NOMO-1 treated with DMSO at 0.1 percent for 48 hours (cell line): ENCODE measurements at regions not wholly inside any gene's neighbourhood (a gene's known extent, or its start where the extent isn't known, plus 50 kb on each side); places are given as distances from the start of the nearest gene placed in this dataset.

Source experiments
- DNase-seq: peaks from one replicate; lab custom pipeline; 2025; ENCODE audit not compliant: unreplicated experiment; lab: John Stamatoyannopoulos, UW

DNA sequence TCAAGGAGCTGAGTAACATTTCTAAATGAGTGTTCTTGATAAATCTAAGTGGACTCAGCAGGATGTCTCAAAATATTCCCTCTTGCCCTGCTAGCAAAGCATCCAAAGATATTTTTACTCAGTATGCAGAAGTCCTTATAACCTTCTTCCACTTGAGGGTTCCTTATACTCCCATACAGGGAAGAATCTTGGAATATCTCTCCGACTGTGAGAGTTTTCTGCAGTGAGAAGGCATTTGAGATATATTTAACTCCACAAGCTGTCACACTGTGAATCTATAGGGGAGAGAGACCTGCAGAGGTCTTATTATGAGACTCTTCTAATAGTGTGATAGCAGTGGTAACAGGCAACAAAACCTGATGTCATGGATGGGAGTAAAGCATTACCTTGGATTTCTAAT is 1034.5 kb upstream of the PABPC4L start:
- no peak for DNase-seq

DNA sequence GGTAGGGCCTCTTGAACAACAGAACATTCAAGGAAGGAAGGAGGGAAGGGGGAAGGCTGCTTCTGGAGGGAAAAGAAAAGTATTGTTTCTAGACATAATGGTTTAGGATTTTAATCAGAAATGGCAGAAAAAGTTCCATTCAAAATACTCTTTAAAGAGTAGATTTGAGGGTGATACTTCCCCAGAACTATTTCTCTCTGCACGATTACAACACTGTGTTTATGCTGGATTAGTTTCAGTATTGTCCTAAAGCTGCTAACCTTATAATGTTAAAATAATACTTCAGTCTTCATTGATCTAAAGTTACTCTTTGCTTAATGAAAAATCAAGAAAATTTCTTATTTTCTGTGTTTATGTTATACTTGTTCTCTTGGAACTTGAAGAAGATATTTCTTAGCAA is 1026.3 kb upstream of the PABPC4L start:
- no peak for DNase-seq

DNA sequence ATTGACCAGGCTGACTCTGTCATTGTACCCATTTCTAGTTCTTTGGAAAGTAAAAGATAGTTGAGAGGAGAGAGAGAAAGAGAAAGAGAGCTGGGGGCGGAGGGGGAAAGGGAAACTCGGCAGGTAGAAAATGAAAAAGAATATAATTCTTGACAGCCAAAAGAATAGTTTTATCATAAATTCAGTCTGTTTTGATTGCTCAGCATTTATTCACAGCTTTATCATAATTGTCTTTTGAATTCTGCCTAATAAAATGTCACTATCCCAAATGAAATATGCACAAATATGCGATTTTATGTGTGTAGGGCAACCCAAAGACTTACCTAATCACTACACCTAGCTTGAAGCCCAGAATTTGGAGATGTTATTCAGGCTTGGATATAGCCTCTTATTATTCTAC is 1024.0 kb upstream of the PABPC4L start:
- no peak for DNase-seq

DNA sequence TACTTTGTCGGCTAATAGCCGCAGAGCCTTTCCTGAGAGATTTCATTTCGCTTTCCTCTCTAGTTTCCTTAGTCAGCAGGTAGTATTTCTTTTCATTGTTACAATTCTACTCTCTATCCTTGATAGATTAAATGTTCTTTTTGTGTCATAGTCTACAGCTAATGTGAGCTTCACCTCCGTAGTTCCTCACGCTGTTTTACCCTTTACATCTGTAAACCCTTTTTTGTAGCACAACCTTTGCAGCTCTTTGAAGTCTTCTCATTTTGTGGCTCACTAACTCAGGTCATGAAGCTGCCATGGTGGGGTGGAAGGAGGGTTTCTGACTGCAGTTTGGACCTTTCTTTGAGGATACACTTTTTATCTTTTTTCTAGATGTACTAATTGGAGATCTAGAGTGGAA is 1008.8 kb upstream of the PABPC4L start:
- no peak for DNase-seq

DNA sequence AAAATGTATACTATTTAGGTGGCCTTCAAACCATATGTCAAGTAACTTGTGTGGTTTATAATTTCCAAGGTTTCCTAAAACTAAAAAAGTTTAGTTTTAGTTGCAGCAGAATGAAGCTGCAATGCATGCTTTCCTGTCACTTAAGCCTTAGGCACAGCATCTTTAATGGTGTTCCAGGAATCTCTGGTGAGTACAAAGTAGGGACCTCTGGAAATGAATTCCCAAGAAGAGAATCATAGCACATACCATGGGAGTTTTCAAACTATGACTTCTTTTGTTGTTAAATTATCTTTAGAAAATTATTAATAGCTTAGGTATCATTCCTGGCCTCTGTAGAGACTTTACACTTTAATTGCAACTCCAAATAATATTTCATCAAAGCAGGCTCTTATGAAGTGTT is 1005.9 kb upstream of the PABPC4L start:
- no peak for DNase-seq

DNA sequence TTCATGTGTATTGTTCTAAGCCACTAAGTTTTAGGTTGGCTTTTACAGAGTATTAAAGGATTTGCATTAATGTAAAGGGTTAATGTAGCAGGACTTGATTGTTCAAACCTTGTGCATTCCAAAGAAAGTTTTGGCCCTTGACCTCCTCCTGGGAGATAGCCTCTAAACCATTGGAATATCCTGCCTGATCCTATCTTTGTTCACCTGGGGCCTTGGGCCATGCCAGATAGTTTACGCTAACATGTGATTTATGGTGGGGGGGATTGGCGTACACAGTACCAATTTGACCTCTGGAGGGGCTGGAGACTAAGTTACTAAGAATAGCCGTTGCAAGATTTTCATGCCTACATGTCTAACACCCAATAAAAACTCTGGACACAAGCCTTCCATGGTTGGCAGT is 1002.7 kb upstream of the PABPC4L start:
- DNase-seq, result no peak

DNA sequence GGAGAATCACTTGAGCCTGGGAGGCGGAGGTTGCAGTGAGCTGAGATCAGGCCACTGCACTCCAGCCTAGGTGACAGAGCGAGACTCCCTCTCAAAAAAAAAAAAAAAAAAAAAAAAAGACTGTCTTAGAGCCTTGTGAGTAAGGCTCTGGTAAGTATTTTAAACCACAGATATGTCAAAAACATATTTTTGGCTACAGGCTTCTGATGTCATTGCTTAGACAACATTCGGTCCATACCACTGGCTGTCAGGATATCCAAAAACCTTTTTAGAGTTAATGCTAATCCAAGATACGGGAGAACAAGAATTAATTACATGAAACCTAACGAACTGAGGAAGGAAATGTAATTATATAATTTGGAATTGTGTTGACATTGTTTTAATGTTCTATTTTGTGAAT is 999.5 kb upstream of the PABPC4L start:
- no peak for DNase-seq

DNA sequence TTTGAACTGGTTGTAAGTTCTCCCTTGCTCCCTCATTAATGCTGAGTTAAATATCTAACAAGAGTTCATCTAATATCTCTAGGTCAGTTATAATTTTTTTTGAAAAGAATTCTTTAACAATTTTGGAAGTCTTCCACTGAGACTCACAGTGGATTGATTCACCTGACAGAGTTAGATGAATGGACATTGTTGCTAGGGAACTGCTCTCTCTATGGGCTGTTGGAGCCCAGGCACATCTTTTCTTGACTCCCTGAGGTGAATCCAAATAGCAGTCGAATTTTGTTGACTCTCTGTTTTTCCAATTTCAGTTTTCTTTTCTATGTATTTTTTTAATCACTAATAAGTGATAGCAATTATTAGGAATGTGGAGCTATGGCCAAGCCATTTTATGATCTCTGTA is 996.1 kb upstream of the PABPC4L start:
- no peak for DNase-seq

DNA sequence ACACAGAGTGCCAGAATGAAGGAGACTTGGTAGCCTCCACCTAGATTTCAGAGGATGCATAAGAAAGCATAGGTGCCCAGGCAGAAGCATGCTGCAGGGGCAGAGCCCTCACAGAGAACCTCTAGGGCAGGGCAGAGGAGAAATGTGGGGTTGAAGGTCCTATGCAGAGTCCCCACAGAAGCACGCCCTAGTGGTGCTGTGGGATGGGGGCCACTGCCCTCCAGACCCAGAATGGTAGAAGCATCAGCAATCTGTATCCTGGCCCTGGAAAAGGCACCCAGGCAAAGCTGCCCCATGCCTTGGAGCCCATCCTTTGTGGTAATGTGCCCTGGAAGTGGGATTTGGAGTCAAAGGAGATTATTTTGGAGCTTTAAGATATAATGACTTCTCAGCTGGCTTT is 992.9 kb upstream of the PABPC4L start:
- no peak for DNase-seq

DNA sequence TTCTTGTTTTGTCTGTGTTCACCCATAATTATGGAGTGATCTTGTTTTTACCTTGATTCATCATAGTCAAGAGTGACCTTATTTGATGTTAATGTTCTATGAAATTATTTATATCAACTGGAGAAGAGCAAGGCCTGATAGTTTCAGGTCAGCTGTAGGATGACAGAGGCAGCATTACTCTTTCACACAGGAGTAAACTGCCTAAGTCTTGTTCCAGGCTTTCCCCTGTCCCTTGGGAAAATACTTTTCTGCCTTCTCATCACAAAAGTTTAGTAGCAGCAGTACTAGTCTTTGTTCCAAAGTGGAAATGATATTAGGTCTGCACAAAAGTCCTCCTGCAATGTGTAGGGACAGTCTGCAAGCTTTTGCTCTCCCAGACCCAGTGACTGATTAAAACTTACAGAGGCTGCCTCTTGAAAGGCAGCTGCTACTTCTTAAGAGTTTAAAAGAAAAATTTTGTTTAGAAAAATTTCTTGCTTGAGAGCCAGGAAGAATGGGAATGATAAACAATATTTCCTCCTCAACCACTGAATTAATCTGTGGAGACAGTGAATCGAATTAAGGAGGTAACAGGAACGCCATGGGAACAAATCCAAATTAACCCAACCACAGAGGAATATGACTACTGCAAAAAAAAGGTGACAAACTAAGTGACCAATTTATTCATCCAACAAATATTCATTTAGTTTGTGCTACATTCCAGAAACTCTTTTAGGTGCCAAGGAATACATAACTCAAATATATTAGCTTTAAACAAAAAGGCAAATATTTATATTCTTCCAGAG is 991.4 kb upstream of the PABPC4L start:
- no peak for DNase-seq

DNA sequence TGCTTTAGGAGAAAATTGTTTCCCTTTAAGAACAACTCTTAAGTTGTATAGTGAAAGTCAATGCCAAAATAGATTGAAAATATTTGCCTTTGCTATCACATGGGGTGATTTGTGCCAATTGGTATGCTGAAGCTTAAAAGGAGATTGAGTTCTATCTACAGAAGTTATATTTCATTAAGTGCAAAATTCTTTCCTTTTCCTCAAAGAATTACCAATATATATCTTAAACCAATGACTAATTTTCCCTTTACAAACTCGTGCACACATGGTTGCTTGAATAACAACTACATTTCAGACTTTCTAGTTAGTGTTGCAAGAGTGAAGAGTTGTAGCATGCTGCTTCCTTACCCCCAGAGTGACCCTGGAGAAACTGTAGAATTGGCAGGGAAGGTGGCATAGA is 990.0 kb upstream of the PABPC4L start:
- DNase-seq, result no peak

DNA sequence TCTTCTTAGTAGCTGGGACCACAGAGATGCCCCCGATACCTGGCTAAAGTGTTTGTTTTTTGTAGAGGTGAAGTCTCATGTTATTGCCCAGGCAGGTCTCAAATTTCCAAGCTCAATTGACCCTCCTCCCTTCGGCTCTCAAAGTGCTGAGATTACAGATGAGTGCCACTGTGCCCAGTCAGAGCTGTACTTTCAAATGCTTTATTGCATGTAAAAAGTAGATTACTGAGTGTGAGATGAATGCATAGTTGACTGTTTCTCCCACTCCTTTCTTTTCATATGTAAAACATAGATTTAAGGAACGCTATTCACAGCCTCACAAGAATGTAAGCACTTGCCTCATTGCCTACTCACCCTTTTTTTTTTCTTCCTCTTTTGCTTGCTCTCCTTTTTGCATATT is 984.4 kb upstream of the PABPC4L start:
- no peak for DNase-seq

DNA sequence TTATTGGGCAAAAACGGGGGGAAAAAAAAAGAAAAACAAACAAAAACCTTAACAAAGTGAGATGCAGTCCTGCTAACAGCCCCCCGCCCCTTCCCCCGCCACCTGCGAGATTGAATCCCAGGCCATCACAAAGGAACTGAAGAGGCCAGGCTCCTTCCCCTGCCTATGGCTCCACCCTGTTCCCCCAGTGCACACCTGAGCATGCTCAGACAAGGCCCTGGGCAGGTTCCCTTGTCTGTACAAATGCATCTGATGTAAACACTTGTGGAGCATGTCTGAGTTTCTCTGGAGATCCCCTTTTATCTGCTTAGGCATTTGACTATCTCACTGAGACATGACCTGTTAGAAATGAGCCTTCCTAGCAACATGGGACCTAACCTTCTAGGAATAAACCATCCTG is 983.7 kb upstream of the PABPC4L start:
- no peak for DNase-seq

DNA sequence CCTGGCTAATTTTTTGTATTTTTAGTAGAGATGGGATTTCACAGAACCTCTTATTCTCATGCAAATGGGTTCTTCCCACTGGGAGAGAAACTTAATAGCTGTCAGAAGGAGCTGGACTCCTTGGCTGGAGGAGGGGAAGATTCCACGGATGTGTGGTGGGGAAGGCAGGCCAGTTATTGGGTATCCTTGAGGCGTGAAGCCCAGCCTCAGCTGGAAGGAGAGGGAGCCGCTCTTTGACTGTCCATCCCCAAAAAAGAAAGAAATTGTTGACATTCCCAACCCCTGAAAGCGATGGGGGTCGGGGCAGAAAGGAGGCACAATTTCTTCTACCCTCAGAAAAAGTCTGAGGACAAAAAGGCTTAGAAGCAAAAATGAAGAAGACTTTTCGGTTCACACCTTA is 983.1 kb upstream of the PABPC4L start:
- DNase-seq, result no peak

DNA sequence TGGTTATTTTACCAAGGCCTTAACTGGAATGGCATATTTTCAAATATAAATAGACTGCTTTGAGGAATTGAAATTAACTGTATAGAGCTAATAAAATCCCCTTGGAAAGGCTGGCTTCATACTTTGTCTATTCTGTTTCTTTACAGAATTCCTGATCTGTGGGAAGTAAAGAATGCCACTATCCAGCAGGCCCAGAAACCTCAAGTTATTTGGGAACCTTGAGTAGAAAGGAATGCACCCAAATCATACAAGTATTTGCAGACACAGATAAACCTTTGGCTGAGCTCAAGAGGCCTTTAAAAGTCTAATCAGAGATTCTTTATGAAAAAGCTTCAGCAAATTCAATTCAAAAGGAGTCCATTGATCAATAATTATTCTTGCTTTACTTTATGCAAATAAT is 975.7 kb upstream of the PABPC4L start:
- DNase-seq, result no peak

DNA sequence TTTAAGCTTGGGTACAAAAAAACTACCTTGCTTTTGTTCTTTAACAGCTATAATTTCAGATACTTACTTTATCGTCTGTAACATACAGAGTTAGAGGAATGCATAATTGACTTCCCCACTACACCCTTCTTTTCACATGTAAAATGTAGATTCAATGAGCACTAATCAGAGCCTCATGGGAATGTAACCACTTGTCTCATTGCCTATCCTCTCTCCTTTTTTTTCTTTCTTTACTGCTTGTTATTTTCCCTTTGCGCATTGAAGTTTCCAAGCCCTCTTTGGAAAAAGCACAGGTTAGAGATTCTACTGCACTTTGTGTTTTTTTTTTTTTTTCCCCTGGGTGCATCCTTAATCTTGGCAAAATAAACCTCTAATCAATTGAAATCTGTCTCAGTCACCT is 965.1 kb upstream of the PABPC4L start:
- no peak for DNase-seq

DNA sequence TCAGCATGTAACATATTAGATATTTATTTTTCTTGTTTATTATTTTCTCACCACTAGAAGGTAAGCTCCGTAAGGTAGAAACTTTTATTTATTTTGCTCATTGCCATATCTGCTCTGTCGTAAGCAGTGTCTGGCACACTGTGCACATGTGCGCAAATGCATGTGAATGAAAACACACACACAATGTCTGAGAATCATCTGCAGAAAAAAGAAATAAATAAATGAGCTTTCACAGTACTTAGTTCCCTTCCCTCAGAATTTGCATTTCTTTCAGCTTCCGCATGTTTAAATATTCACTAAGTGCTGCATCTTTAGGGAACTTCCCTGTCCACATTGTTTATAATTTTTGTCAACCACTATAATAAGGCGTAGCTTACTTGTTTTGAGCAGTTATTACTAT is 963.0 kb upstream of the PABPC4L start:
- no peak for DNase-seq

DNA sequence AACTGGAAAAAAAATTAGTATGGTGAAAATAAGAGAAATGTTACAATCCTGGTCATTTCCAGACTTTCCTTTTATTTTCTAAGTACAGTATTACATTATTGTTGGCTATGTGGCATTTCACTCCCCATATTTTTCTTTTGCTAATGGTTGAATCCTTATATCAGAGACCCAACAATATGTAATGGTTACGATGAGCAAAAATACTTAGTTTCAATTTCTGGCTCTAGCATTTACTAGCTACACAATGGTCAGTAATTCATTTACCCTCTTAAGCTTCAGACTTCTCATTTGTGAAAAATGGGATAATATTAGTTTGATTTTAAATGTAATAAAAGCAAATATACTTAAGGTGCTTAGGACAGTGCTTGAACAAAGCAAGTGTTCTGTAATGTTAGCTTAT is 942.9 kb upstream of the PABPC4L start:
- DNase-seq, result no peak

DNA sequence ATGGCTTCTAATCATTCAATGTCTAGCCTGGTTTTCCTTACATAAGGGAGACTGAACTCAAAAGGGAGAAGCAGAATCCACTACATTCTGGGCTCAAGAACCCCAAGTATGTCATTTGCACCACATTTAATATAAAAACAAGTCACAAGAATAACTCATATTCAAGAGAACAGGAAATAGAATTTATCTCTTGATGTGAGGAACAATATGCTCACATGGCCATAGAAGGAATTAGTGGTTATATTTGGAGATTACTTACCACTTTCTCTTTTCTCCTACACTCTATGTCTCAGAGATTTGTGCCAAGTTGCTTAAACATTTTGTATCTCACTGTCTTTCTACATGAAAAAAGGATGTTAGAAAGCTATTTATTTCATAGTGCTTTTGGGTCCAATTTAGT is 922.6 kb upstream of the PABPC4L start:
- no peak for DNase-seq

DNA sequence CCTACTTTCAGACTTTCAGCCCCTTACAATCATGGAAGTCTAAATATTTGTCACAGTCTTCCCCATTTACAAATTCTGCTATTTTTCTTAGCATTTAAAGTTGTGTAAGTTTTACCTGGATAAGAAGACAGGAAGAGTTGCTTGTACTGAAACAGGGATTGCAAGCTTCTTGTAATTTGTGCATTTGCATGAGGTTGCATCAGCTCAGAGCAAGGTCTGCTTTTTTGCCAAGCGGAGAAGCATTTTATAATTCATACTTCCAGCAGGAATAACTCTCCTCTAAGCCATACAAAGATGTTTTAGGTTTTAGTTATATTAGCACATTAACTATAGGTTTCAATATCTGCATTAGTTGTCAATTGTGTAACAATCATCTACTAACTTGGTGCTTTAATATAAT is 922.0 kb upstream of the PABPC4L start:
- no peak for DNase-seq

DNA sequence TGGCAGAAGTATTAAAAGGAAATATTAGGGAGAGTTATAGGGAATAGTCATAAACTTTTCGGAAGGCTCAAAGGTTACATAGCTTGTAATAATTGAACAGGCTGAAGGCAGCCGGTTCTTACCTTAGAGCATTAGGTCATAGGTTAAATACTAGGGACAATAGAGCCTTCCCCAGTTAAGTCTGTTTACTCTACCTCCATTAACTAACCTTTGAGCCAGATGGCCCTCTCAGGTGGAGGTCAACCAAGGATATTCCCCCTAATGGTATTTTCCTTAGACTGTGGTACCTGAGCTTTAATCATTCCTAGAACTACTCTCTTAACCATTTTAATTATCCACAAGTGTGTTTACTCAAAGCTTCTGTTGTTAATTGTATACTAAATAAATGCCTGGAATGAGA is 920.9 kb upstream of the PABPC4L start:
- DNase-seq, result no peak

DNA sequence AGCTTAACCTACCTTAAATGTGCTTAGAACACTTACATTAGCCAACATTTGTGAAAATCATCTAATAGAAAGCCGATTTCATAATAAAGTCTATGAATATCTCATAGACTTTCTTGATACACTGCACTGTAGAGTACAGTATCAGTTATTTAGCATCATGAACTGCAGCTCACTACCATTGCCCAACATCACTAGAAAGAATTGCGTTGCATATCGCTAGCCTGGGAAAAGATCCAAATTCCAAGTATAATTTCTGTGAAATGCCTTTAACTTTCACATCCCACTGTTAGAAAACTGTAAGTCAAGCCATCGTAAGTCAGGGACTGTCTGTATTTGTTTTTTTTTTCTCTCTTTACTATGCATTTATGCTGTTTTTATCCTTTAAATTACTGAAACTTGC is 918.6 kb upstream of the PABPC4L start:
- DNase-seq, result no peak

DNA sequence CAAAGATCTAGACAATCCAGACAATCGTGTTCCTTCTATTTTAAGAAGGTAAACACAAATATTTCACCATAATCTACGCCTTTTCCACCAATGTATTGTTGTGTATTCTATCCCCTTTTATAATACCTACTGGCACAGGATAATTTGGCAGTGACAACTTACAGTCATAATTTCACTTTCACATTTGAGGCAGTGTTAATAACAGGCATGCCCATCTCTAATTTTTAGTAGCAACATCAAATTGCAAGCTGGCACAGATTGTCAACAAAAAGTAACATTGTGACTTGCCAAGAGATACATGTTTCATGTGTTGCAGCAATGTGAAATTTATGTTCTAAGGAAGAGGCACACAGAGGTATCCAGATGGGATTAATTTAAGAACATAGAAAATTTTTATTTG is 912.5 kb upstream of the PABPC4L start:
- no peak for DNase-seq

DNA sequence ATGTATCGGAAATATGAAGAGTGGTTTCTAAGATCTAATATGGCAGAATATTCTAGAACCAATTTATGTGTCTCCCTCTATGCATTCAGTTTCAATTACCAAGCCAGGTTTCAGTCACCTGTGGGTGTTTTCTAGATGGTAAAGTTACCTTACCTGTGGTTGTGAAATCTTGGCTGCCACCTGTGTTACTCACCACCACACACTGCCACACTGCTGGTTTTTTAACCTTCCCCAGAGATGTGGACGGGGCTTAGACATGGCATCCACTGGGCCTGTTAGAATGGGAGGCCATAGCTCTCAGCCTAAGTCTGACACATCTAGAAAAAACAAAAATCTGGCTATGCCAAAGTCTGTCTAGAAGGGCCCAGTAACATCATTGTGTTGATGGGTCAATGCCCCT is 896.5 kb upstream of the PABPC4L start:
- no peak for DNase-seq
